Fibroblast of the conjunctiva (primary cell): ENCODE measurements at regions not wholly inside any gene's neighbourhood (a gene's known extent, or its start where the extent isn't known, plus 50 kb on each side); places are given as distances from the start of the nearest gene placed in this dataset.
A peak's percentile ranks its signal among the peaks of the same experiment; 100 is the strongest.
"Not testable (repeated sequence)": the region's sequence is repeated elsewhere in the genome, so short reads cannot be mapped to it uniquely, and the experiment has no call there.

ENCODE experiments used
- DNase-seq: peaks from one replicate; pipeline ENCODE4 v3.0.0-alpha.2; 2010; ENCODE audit warnings: low read depth

- no peak for DNase-seq
These were observed 419.5 kb upstream of the SORCS1 start for GRCh38 chr10:107583974-107584373.

GRCh38 chr10:107579970-107580369, 415.5 kb upstream of the SORCS1 start:
- no peak for DNase-seq

DNA sequence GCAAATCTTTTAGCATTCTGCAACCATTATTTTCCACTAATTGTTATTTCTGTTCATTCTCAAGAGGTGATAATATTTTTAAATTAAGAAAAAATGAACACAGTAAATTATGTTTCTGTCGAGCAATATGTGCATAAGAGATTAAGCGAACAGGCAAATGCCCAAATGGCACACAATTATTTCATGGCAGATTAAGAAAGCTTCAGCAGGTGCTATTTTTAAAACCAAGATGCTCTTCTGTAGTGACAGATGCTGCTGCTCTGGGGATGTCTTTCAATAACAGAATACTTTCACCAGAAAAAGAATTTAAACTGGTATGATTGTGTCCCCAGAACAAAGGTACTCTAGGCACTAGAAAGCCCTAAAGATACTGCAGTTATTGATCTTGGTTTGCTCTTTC, 412.7 kb upstream of the SORCS1 start:
- no peak for DNase-seq

DNA sequence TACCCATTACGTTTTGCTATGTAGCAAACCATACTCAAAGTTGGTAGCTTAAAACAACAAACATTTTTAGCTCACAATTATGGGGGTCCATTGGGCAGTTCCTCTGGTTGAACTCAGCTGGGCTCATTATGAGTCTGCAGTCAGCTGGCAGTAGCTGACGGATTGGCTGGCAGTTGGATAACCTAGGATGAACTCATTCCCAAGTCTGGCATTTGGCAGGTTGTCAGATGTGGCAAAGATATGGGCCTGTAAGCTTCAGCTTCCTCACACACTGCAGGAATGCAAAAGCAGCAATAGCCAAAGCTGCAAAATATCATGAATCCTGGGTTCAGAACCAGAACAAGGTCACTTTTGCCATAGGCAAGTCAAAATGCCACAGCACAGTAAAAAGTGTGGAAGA, 412.2 kb upstream of the SORCS1 start:
- DNase-seq, result no peak

DNA sequence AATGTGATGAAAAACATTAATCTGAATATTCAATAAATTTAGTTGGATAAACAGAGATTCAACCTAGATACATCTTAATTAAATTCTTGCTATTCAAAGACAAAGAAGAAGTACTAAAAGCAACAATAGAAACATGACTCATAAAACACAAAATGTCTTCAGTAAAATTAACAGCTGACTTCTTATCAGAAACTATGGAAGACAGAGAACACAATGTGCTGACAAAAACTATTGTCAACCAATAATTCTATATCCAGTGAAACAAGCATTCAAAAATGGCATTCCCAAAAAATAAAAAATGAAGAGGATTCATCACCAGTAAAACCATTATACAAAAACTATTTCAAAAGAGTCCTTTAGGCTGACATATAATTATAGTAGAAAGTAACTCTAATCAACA, 400.5 kb upstream of the SORCS1 start:
- DNase-seq, result no peak

- DNase-seq, result no peak
These were observed 396.7 kb upstream of the SORCS1 start for GRCh38 chr10:107561136-107561650.

DNA sequence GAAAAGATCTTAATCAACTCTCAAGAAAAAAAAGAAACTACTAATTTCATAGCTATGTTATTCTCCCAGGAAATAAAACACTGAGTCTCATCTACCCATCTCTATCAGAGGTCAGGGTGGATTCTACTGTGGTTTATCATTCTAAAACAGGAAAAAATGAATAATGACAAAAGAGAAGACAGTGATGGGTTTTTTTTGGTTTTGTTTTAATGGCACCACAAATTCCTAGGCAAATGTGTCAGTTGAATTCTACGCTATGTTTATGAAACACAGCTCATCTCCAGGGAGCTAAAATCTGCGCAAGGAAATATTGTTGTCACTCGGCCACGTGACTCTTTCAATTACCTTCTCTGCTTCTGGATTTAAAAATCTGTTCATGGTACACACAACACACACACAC, 393.4 kb upstream of the SORCS1 start:
- no peak for DNase-seq

DNA sequence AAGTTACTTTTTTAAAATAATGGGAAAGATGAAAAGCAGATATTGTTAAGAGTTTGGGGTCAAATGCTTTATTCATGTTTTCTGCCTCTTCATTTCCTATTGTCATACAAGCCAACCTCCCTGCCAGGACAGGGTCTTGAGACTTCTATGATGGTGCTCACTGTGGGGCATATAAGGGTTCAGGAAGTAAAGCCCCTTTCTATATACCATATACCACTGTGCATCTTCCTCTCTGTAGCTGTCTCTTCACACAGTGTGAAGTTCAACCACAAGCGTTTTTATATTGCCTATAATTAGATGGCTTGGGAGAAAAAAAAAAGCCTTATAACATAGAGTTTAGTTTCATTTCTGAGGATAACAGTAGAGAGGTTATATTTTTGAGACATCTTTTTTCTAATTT, 389.8 kb upstream of the SORCS1 start:
- no peak for DNase-seq

- no peak for DNase-seq
These were observed 389.0 kb upstream of the SORCS1 start for GRCh38 chr10:107553470-107553869.

- DNase-seq, result no peak
These were observed 388.5 kb upstream of the SORCS1 start for GRCh38 chr10:107552963-107553362.

DNA sequence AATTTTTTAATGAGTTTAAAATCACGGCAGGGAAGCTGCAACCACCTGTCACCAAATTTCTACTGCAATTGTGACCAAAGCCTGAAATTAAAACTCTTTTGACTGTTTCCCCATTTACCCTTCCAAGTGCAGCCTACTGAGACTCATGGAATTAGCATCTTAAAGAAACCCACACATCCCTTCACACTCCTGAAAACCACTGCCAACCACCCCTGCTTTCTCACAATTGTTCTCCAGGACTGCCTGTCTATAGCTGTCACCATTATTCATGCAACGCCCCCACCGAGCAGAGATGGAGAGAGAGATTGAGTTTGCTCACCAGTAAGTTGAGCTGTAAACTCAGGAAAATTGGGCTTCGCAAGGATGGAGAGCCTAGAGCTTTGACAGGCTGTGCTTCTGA, 383.8 kb upstream of the SORCS1 start:
- no peak for DNase-seq

GRCh38 chr10:107546986-107547385, 382.5 kb upstream of the SORCS1 start:
- no peak for DNase-seq

GRCh38 chr10:107546284-107546683, 381.8 kb upstream of the SORCS1 start:
- DNase-seq, result peak; percentile 51

DNA sequence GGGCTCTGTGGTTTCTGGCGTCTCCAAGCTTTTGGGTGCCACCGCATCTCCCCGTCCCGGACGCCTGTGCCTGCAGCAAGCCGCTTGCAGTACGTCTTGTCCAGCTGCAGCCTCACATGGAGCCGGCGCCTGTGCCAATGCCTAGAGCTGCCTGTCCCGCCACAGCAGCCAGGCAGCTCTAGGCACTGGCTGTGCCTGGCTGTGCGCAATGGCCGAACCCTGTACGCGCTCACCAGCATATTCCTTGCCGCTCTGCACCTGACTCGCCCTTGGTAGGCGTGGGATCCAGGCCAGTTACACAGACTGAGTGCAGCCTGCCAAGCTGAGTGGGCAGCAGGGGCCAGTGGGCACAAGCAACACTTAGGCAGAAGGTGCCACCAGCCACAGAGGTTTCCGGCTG, 381.2 kb upstream of the SORCS1 start:
- DNase-seq, result no peak

- DNase-seq, result no peak
These were observed 380.4 kb upstream of the SORCS1 start for GRCh38 chr10:107544706-107545520.

GRCh38 chr10:107542607-107543006, 378.1 kb upstream of the SORCS1 start:
- DNase-seq, result no peak

DNA sequence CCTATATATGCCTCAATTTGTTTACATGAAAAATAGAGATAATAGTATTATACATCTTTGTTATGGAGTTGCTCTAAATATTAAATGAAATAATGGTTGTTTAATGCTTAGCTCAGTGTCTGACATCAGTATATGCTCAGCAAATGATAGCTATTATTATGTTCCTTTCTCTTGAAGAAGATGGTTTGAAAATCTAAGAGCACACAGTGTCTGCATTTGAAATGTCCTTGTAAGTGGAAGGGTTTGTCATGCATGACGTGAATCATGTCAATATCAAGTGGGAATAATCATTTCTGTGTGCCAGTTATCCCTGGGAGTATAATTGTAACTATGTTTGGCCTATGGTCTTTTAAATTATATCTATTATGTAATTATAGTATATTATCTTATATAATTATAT, 377.5 kb upstream of the SORCS1 start:
- no peak for DNase-seq

GRCh38 chr10:107540981-107541380, 376.5 kb upstream of the SORCS1 start:
- no peak for DNase-seq

- DNase-seq, result no peak
These were observed 364.8 kb upstream of the SORCS1 start for GRCh38 chr10:107529350-107529749.

- DNase-seq, result no peak
These were observed 355.8 kb upstream of the SORCS1 start for GRCh38 chr10:107520348-107520747.

GRCh38 chr10:107517811-107518210, 353.3 kb upstream of the SORCS1 start:
- no peak for DNase-seq

DNA sequence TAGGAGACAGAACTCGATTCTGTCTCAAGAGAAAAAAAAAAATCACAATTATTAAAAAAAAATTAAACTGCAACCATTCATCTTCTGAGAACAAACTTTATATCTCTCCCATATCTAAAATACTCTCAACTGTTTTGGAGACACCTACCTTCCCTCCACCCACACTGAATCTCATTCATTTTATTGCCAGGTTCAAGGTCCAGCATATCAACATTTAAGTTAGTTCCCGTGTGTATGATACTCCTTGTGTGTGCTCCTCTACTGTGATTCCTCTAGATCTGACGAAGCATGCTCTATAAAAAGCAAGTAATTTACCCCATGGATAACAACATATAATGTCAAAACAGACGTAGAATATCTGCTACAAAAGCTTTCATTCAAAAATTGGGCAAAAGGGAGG, 351.8 kb upstream of the SORCS1 start:
- DNase-seq, result no peak

- DNase-seq, result not testable (repeated sequence)
These were observed 339.5 kb upstream of the SORCS1 start for GRCh38 chr10:107504011-107504410.
